ENCODE measurements at regions not wholly inside any gene's neighbourhood (a gene's known extent, or its start where the extent isn't known, plus 50 kb on each side); places are given as distances from the start of the nearest gene placed in this dataset.

DNA sequence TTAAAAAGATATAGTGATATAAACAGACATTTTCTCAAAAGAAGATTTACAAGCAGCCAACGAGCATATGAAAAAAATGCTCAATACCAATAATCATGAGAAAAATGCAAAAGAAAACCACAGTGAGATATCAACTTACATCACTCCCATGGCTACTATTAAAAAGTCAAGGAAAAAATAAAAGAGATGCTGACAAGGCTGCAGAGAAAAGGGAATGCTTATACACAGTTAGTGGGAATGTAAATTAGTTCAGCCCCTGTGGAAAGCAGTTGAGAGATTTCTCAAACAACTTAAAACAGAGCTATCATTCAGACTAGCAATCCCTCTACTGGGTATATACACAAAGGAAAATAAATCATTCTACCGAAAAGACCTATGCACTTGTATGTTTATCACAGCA, 97.1 kb upstream of the CARD18 start:
- TF ChIP-seq EZH2phosphoT487 (IDR thresholded peaks at IDR 0.05; ENCODE audit: insufficient read depth, low read depth) (no peak), EZH2 (IDR thresholded peaks at IDR 0.05; ENCODE audit: insufficient read depth, poor library complexity, severe bottlenecking) (no peak)
